ENCODE measurements at regions not wholly inside any gene's neighbourhood (a gene's known extent, or its start where the extent isn't known, plus 50 kb on each side); places are given as distances from the start of the nearest gene placed in this dataset.

DNA sequence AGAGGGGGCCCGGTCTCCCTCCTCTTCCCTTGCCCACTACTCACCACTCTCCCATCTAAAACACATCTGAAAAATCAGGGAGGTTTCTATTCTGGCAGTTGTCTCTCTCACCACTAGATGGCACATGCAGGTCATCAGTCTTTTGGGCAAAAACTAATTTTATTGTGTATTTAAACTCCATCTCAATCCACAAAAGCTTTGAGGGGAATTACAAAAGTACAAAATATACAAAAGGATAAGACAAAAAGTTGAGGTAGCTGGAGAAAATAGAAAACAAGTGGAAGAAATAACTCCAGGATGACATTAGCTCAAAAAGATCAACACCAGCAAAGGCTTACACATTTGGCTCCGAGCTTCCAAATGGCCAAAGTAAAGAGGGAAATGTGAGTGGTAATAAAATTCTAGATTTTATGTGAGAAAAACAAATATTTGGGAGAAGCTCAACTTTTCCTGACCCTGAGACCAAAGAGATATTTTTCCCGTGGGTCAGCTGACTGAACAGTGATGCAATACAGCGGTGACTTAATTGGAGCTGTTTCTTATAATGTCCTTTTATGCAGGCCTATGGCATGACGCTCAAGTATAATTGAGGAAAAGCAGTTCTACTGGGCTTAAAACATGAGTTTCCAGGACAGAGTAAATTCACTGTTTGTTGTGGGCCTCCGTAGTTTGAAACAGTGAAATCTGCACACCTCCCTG is 79.8 kb upstream of the CHD6 start:
- TF ChIP-seq, protein P1, sequence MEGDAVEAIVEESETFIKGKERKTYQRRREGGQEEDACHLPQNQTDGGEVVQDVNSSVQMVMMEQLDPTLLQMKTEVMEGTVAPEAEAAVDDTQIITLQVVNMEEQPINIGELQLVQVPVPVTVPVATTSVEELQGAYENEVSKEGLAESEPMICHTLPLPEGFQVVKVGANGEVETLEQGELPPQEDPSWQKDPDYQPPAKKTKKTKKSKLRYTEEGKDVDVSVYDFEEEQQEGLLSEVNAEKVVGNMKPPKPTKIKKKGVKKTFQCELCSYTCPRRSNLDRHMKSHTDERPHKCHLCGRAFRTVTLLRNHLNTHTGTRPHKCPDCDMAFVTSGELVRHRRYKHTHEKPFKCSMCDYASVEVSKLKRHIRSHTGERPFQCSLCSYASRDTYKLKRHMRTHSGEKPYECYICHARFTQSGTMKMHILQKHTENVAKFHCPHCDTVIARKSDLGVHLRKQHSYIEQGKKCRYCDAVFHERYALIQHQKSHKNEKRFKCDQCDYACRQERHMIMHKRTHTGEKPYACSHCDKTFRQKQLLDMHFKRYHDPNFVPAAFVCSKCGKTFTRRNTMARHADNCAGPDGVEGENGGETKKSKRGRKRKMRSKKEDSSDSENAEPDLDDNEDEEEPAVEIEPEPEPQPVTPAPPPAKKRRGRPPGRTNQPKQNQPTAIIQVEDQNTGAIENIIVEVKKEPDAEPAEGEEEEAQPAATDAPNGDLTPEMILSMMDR (IDR thresholded peaks at IDR 0.05; ENCODE audit: insufficient read depth, low read length), result peak; percentile 74
- no peak for TF ChIP-seq POLR2AphosphoS5 (IDR thresholded peaks at IDR 0.05; ENCODE audit: low read depth)

All from HL-60 (cell line).